ENCODE measurements at regions not wholly inside any gene's neighbourhood (a gene's known extent, or its start where the extent isn't known, plus 50 kb on each side); places are given as distances from the start of the nearest gene placed in this dataset.

- H2AFZ ChIP-seq (ENCODE audit: low read length): no peak overlapping the region
- TF ChIP-seq ZNF678 (CRISPR knock-in tag; IDR thresholded peaks at IDR 0.05): no peak
- TF ChIP-seq TBX3 (IDR thresholded peaks at IDR 0.05; ENCODE audit: borderline replicate concordance): no peak
- no peak for TF ChIP-seq ZNF441 (CRISPR knock-in tag; IDR thresholded peaks at IDR 0.05; ENCODE audit: borderline replicate concordance)
- in situ Hi-C loops (cut with HindIII; ENCODE audit: extremely low pct_ligation_motif_present, low pct_unique_long_range_greater_than_20kb) (no loop called here), intact Hi-C loops (cut with micrococcal nuclease; ENCODE audit: unreplicated experiment) (no loop called here)
- no peak overlapping the region for H3K4me3 ChIP-seq (replicated peaks in 1 of 3; ENCODE audit: insufficient read depth in 1 of 3, low read depth in 2 of 3, low read length in 3 of 3)
- no peak overlapping the region for H3K27ac ChIP-seq (ENCODE audit: extremely low read length, insufficient read depth, low read length)
- ChIA-PET POLR2A (no interaction called here), CTCF (ENCODE audit: low intra/inter-chr PET ratio, low total read pairs) (no interaction called here)
- no peaks in the 10 kb centered on the region for H3K9me3 ChIP-seq (ENCODE audit: low read length)
- H3K27me3 ChIP-seq (ENCODE audit: control insufficient read depth in 1 of 2, insufficient read depth in 2 of 2, low read length in 2 of 2): no peaks in the 10 kb centered on the region
- H4K20me1 ChIP-seq (ENCODE audit: insufficient read depth, low read length): no peaks in the 10 kb centered on the region
- H3K79me2 ChIP-seq (ENCODE audit: insufficient read depth, low read length): no peaks in the 10 kb centered on the region
- H3K36me3 ChIP-seq (replicated peaks in 1 of 2; ENCODE audit: control insufficient read depth in 1 of 2, insufficient read depth in 2 of 2, low read length in 2 of 2): no peaks in the 10 kb centered on the region
- ATAC-seq: no peak
- no peak for DNase-seq (ENCODE audit: low spot score)
- WGBS (ENCODE audit: low lambda C conversion rate): 0% methylated on average over 2 of the region's 2 CpGs
- H3K4me2 ChIP-seq (ENCODE audit: low read depth, low read length): no peak overlapping the region
- no peaks in the 10 kb centered on the region for H3K4me1 ChIP-seq (ENCODE audit: insufficient read depth, low read length)
- BruUV-seq (replicated peaks): no TSS peak
- no peak for FAIRE-seq
- no peak overlapping the region for H3K9ac ChIP-seq (ENCODE audit: insufficient read depth, low read depth, low read length)
Measured at GRCh38 chr4:159577241-159577640, 474.4 kb downstream of the RAPGEF2 start.

- no peaks in the 10 kb centered on the region for H3K36me3 ChIP-seq (replicated peaks in 1 of 2; ENCODE audit: control insufficient read depth in 1 of 2, insufficient read depth in 2 of 2, low read length in 2 of 2)
- ChIA-PET POLR2A (no interaction called here), CTCF (ENCODE audit: low intra/inter-chr PET ratio, low total read pairs) (no interaction called here)
- intact Hi-C loops (cut with micrococcal nuclease; ENCODE audit: unreplicated experiment): no loop called here
- in situ Hi-C loops (cut with HindIII; ENCODE audit: extremely low pct_ligation_motif_present, low pct_unique_long_range_greater_than_20kb): no loop called here
- peaks cover 19% of the 10 kb centered on the region for H3K9me3 ChIP-seq (ENCODE audit: low read length)
- no peak overlapping the region for H3K9ac ChIP-seq (ENCODE audit: insufficient read depth, low read depth, low read length)
- ATAC-seq (no peak), DNase-seq (ENCODE audit: low spot score) (no peak), FAIRE-seq (no peak)
- H3K27ac ChIP-seq (ENCODE audit: extremely low read length, insufficient read depth, low read length): no peak overlapping the region
- BruUV-seq (replicated peaks): no TSS peak
- no peaks in the 10 kb centered on the region for H3K79me2 ChIP-seq (ENCODE audit: insufficient read depth, low read length)
- H4K20me1 ChIP-seq (ENCODE audit: insufficient read depth, low read length): no peaks in the 10 kb centered on the region
- H3K4me3 ChIP-seq (replicated peaks in 1 of 3; ENCODE audit: insufficient read depth in 1 of 3, low read depth in 2 of 3, low read length in 3 of 3): no peak overlapping the region
- TF ChIP-seq ZNF451 (CRISPR knock-in tag; IDR thresholded peaks at IDR 0.05): no peak
- TF ChIP-seq BCL6 (CRISPR knock-in tag; IDR thresholded peaks at IDR 0.05): 0 out of 2 replicates have a peak, but pooled peaks have one; percentile 10
- H2AFZ ChIP-seq (ENCODE audit: low read length): no peak overlapping the region
- H3K4me2 ChIP-seq (ENCODE audit: low read depth, low read length): no peak overlapping the region
- H3K27me3 ChIP-seq (ENCODE audit: control insufficient read depth in 1 of 2, insufficient read depth in 2 of 2, low read length in 2 of 2): no peaks in the 10 kb centered on the region
- H3K4me1 ChIP-seq (ENCODE audit: insufficient read depth, low read length): no peaks in the 10 kb centered on the region
Measured at GRCh38 chr4:159582685-159583084, 479.8 kb downstream of the RAPGEF2 start.
